ENCODE measurements at regions not wholly inside any gene's neighbourhood (a gene's known extent, or its start where the extent isn't known, plus 50 kb on each side); places are given as distances from the start of the nearest gene placed in this dataset.

DNA sequence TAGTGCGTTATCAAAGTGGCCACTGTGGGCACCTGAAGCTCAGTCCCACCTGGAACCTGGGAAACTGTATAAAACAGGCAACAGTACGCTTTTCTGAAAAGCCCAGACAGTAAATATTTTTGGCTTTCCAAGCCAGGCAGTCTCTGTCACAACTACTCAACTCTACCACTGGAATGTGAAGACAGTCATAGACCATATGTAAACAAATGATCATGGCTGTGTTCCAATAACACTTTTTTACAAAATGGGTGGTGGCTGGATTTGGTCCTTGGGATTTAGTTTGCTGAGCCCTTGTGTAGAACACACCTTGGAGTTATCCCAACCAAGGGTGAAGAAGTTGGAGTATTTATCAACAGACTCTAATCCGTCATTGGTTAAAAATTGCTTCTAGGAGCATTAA lies 259.9 kb downstream of the SKIDA1 start:
- TF ChIP-seq, protein P1, sequence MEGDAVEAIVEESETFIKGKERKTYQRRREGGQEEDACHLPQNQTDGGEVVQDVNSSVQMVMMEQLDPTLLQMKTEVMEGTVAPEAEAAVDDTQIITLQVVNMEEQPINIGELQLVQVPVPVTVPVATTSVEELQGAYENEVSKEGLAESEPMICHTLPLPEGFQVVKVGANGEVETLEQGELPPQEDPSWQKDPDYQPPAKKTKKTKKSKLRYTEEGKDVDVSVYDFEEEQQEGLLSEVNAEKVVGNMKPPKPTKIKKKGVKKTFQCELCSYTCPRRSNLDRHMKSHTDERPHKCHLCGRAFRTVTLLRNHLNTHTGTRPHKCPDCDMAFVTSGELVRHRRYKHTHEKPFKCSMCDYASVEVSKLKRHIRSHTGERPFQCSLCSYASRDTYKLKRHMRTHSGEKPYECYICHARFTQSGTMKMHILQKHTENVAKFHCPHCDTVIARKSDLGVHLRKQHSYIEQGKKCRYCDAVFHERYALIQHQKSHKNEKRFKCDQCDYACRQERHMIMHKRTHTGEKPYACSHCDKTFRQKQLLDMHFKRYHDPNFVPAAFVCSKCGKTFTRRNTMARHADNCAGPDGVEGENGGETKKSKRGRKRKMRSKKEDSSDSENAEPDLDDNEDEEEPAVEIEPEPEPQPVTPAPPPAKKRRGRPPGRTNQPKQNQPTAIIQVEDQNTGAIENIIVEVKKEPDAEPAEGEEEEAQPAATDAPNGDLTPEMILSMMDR (conservative IDR thresholded peaks at IDR 0.05; ENCODE audit: low read depth, low read length): no peak
- no peak overlapping the region for H3K4me3 ChIP-seq (ENCODE audit: low read length)
- DNase-seq (ENCODE audit: low read depth): no peak

DNA sequence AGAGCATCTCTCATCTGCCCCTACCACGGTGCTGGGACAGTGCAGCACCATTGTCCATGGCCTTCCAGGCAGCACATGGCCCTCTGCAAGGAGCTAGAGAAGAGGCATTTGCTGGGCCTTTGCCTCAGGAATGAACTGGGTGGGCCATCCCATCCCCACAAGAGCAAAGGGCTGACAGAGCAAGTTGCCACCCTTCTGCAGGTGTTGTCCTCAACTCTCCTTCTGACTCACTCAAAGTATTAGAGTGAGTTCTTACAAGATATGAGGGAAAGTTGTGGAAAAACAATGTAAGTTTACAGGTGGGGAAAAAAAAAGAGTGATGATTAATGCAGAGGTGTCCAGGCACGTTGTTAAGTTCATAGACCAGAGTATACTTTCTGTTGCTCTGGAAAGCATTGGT lies 261.2 kb downstream of the SKIDA1 start:
- no peak overlapping the region for H3K4me3 ChIP-seq (ENCODE audit: low read length)
- DNase-seq (ENCODE audit: low read depth): no peak
- TF ChIP-seq, protein P1 (conservative IDR thresholded peaks at IDR 0.05; ENCODE audit: low read depth, low read length): no peak

DNA sequence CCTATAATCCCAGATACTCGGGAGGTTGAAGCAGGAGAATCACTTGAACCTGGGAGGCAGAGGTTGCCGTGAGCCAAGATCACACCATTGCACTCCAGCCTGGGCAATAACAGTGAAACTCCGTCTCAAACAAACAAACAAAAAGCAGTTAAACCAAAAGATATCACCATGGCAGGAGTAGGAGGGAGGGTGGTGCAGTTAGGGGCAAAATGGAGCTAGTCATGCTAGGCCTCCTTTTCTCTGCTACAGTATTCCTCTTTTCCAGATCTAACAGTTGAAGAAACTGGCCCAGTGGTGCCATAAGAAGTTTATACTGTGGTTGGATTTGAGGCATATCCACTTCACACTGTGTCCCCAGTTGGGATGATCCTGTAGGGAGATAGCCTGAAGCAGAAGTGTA lies 261.6 kb downstream of the SKIDA1 start:
- DNase-seq (ENCODE audit: low read depth): no peak
- no peak overlapping the region for H3K4me3 ChIP-seq (ENCODE audit: low read length)
- TF ChIP-seq, protein P1 (conservative IDR thresholded peaks at IDR 0.05; ENCODE audit: low read depth, low read length): no peak

DNA sequence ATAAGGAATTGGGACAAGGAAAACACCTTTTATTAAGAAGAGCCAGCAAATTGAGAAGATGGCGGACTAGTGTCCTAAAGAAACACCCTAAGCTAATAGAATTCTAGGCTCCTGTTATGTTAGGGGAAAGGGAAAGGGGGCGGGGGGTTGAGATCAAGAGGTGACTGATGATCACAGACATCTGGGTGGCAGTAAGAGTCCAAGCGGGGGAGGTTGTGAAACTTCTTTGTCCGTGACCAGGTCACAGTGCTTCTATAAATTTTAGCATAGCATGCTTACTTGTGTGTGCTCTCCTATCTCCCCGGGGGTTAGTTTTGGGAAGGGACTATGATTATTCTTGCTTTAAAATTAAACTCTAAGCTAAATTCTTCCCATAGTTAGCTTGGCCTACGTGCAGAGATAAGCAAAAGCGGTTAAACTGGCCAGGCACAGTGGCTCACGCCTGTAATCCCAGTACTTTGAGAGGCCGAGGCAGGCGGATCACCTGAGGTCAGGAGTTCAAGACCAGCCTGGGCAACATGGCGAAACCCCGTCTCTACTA lies 262.1 kb downstream of the SKIDA1 start:
- DNase-seq (ENCODE audit: low read depth): no peak
- TF ChIP-seq, protein P1 (conservative IDR thresholded peaks at IDR 0.05; ENCODE audit: low read depth, low read length): no peak
- H3K4me3 ChIP-seq (ENCODE audit: low read length): no peak overlapping the region

DNA sequence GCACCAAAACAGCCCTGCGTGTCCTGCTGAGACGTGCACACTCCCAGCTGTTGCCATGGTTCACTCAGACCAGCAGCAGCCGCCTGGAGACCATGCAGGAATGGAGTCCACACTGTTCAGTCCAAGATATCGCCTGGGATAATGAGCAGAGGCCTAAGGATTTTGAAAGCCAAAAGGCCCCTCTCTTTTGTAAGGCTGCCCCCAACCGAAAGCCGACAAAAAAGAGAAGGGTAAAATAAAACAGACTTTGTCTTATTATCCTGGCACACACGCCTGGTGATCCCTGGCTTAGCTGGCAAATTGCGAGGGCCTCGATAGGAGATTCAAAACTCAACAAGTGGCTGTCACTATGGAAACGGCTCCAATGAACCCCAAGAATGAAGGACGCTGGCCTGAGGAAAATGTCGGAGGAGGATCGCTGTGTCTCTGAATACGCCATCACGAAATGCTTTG lies 263.6 kb downstream of the SKIDA1 start:
- DNase-seq (ENCODE audit: low read depth): no peak
- H3K4me3 ChIP-seq (ENCODE audit: low read length): no peak overlapping the region
- TF ChIP-seq, protein P1 (conservative IDR thresholded peaks at IDR 0.05; ENCODE audit: low read depth, low read length): no peak

DNA sequence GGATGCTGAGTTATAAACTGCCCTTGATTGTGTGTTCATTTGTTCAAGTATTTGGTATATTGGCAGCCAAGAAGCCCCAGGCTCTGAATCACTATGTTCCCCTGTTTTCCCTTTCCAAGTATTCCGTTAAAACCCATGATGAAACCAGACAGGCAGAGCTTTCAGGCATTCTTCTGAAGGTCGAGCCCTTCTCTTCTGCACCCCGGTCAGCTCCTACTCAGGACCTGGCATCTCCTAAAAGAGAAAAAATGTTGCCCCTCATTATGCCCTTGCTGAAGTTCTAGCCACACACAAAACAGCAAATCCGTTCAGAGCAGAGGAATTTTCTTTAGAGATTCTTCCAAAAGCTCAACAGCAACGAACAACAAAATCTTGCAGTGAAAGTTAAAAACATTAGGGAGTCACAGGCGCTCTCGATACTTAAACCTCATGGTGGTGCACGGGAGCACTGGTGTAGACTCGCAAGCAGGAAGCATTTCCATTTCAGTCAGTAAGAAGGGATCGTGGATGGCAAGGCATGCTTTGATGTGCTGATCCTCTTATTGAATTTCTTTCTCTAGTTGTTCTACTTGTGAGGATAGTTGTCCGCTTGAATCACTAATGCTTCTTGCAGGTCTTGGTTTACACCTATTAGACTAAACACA lies 264.9 kb downstream of the SKIDA1 start:
- H3K4me3 ChIP-seq (ENCODE audit: low read length): peak overlapping the region; percentile 9
- DNase-seq (ENCODE audit: low read depth): no peak
- TF ChIP-seq, protein P1 (conservative IDR thresholded peaks at IDR 0.05; ENCODE audit: low read depth, low read length): peak; percentile 27

DNA sequence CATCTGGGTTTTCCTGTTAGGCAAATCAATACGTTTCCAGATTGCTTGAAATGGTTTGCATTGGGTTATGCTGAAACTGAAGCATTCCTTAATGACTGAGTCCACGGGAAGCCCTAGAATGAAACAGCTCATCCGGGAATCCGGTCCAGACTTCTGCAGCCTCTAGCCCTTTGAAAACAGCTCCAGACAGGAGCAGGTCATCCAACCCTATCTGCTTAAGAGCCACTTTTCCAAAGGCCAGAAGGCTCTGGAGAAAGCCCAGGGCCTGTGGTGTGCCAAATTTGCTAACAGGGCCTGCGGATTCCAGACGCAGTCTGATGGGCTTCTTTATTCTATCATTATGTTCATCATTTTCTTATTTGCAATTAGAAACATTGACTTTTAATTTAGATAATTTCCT lies 265.4 kb downstream of the SKIDA1 start:
- TF ChIP-seq, protein P1 (conservative IDR thresholded peaks at IDR 0.05; ENCODE audit: low read depth, low read length): no peak
- no peak for DNase-seq (ENCODE audit: low read depth)
- H3K4me3 ChIP-seq (ENCODE audit: low read length): no peak overlapping the region

Measured in retinal pigment epithelial cell (primary cell).